T-helper 2 cell (primary cell): ENCODE measurements at regions not wholly inside any gene's neighbourhood (a gene's known extent, or its start where the extent isn't known, plus 50 kb on each side); places are given as distances from the start of the nearest gene placed in this dataset.
A peak's percentile ranks its signal among the peaks of the same experiment; 100 is the strongest.

ENCODE experiments used
- DNase-seq, 5 experiments: peaks; one replicate each; pipeline versions ENCODE4 v3.0.0 to v3.0.0-alpha.2; 2012 to 2022

GRCh38 chr4:13316354-13316753 is 167.8 kb downstream of the RAB28 start:
- no peak for DNase-seq

DNA sequence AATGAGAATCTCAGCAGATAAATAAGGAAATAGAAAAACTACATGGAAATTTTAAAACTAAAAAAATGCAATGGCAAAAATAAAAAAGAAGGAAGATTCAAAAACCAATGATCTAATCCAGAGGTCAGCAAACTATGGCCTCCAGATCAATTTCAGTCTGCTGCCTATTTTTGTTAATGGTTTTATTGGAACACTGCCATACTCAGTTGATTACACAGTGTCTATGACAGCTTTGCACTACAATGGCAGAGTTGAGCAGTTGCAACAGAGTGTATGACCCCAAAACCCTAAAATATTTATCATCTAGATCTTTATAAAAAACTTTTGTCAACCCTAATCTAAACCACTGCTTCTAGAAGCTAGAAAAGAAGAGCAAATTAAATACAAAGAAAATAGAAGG is 170.3 kb downstream of the RAB28 start:
- no peak for DNase-seq

- no peak for DNase-seq
Observed at GRCh38 chr4:13312264-13312663, 171.9 kb downstream of the RAB28 start.

DNA sequence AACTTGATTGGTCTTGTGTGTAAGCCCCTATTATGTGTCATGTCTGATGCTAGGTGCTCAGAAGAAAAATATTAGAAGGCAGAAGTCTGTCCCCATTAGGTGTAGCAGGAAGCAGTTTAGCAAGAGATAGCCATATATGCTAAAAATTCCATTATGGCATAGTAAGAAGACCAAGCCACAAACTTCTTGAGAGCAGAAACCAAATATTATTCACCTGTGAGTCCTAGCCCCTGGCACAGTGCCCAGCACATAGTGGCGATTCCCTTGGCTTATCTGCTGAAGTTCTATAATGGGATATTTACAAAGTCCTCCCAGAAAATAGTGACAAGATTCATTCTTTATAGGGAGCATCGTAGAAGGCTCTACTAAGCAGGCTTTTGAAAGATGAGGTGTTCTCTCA is 174.4 kb downstream of the RAB28 start:
- DNase-seq: no peak

DNA sequence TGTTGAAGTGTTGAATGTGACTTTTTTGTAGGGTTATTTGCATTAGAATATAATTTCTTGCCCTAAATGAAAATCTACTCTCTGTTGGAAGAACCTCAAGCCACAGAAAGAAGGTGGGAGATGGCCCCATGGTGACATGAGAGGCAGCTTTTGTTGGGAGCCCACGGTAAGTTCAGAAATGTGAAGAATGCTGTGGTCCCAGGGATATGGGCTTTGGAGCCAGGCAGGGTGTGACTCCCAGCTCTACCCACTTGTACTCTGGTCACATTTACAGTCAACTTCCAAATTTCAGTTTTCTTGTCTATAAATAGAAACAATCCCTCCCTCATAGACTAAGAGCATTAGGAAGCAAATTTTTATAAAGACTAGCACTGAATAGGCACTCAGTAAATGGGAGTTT is 177.8 kb downstream of the RAB28 start:
- no peak for DNase-seq

DNA sequence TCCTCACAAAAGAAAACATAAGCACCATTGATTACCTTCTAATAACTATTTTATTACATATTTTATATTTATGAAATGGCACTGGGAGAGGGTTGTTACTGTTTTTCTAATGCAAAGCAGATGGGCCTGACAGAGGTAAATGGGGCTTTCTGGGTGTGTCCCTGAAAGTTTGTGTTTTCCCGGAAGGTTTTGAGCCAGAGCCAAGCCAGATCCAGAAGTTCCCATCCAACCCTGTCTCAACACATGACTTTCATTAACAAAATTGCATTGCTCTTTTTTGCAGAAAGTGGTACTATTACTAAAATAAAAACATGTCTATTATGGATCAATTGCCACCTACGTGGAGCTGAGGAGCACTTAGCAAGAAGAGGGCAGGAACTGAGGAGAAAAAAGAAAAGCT is 181.3 kb downstream of the RAB28 start:
- DNase-seq: no peak

DNA sequence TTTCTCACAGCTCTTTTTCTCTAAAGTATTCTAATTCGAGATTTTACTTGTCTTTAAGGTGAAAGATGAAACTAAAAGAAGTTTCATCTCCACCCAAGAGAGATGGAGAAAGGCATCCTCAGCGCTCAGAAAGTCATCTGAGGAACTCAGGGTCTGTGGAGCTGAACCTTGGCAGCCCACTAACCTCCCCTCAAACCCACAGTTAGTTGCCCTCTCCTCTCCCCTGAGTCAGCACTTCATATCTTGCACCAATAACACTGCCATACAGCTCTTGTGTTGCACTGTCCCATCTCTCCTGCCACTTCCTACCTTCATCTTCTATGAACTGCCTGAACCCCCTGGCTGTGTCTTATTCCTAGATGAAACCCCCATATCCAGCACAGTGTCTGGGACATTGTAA is 184.8 kb downstream of the RAB28 start:
- DNase-seq: no peak

DNA sequence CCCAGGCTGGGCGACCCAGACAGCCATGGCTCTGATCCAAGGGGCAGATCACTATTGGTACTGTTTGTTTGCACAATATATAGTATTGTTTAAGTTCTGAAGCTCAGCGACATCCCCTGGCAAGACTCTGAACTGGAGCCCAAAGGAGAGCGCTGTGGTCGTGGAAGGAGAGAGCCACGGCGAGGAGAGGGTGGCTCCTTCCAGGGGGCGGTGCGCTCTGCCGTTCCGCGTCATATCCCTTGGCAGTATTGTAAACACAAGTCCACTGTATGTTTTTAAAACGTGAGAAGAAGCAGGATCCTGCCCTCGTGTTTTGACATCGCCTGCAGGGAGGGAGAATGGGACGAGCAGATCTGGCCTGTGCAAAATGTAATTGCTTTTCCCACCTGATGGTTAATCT is 185.5 kb downstream of the RAB28 start:
- no peak for DNase-seq

- no peak for DNase-seq
Observed at GRCh38 chr4:13296986-13297385, 187.2 kb downstream of the RAB28 start.

DNA sequence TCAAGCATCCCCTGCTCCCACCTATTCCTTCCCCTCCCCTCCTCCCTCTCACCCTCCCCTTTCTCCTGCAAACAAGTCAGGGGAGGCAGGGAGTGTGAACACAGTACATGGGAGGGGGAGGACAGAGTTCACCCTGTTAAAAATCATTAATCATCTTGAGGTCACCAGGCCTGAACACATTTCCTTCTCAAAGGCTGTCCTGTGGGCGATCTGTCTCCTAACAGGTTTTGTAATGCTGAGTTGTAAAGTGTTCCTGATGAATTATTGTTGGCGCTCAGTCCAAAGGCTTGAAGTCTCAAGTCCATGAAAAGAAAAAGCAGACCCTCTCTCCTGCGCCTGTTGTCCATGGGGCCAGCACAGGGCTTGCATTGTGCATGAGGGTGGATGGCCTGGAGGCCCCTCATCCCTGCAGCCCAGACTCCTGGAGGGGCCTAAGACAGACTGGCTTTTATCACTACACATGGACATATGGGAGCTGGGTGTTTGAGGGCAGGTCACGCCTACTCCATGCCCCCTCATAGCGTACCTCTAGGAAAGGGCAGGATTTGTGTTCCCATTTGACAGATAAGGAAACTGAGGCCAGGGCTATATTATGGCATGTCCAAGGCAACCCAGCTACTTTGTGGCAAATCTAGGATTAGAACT is 189.1 kb downstream of the RAB28 start:
- DNase-seq: no peak

DNA sequence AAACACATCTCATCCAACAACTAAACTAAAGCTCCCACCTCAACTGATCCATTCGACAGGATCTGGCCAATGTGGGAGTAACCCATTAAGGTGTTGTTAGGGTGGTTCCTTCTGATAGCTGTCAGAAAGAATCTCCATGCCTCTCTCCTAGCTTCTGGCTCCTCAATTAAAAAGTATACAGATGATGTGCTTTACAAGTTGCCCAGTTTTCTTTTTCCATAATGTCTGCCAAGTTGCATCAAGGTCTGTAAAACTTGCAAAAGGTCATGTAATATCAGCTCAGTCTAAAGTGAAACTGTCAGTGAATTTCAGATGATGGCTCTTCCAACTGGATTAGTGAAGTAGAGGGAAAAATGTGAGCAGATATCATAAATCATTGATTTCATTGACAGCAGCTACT is 191.8 kb downstream of the RAB28 start:
- no peak for DNase-seq

DNA sequence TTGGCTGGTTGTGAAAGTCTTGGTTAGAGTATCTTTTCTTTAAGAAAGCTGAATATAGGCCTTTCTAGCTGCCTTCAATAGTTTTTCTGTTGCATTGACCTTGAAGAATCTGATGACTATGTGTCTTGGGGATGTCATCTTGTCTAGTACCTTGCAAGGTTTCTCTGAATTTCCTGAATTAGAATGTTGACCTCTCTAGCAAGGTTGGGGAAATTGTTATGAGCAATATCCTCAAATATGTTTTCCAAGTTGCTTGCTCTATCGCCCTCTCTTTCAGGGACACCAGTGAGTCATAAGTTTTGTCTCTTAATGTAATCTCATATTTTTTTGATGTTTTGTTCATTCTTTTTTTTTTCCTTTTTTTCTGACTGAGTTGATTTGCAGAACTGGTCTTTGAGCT is 194.7 kb downstream of the RAB28 start:
- no peak for DNase-seq

DNA sequence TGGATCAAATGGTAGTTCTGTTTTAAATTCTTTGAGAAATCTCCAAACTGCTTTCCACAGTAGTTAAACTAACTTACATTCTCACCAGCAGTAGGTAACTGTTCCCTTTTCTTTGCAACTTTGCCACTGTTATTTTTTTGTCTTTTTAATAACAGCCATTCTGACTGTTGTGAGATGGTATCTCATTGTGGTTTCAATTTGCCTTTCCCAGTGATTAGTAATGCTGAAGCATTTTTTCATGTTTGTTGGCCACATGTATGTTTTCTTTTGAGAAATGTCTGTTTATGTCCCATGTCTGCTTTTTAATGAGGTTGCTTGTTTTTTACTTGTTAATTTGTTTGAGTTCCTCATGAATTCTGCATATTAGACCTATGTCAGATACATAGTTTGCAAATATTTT is 198.8 kb downstream of the RAB28 start:
- peak in 1 of 5 experiments; percentile 35 for DNase-seq

DNA sequence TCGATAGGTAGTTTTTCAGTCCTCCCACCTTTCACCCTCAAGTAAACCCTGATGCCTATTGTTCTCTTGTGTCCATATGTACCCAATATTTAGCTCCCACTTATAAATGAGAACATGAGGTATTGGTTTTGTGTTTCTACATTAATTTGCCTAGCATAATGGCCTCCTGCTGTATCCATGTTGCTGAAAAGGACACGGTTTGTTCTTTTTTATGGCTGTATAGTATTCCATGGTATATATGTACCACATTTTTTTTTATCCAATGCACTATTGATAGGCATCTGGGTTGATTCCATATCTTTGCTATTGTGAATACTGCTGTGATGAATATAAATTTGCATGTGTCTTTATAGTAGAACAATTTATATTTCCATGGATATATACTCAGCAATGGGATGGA is 199.2 kb downstream of the RAB28 start:
- no peak for DNase-seq

DNA sequence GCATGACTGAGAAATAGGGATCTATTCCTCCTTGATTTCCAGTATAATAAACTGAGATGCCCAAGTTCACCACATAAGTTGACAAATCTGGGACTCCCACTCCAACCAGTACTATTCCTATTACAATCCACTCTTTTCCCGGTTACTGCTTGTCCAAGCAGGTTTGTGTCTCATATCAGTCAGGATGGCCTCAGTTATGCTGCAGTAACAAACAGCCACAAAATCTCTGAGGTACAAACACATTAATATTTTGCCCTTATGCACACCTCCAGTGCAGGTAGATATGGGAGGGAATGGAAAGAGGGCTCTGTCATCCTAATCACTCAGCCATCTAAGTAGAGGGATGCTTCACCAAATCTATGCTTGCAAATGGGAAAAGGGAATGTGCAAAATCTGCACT is 207.8 kb downstream of the RAB28 start:
- no peak for DNase-seq

- no peak for DNase-seq
Observed at GRCh38 chr4:13268703-13269102, 215.4 kb downstream of the RAB28 start.

- no peak for DNase-seq
Observed at GRCh38 chr4:13268165-13268564, 216.0 kb downstream of the RAB28 start.

DNA sequence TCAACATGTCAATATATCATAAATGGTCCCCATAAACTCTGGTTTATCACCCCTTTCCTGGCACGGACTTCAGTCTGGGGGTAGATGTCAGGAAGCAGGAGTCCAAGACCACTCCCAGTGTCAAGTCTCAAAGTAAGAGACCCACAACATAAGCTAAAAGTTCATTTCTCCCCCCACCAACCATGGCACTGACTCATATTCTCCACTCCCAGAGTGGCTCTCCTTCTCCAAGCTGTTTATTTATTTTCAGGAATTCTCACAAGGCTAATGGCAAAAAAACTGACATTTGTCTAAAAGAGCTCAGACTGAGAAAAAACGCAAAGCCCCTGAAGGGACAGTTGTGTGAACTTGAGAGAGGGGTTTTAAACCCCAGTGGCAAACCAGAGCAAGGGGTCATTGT is 217.0 kb downstream of the RAB28 start:
- no peak for DNase-seq

DNA sequence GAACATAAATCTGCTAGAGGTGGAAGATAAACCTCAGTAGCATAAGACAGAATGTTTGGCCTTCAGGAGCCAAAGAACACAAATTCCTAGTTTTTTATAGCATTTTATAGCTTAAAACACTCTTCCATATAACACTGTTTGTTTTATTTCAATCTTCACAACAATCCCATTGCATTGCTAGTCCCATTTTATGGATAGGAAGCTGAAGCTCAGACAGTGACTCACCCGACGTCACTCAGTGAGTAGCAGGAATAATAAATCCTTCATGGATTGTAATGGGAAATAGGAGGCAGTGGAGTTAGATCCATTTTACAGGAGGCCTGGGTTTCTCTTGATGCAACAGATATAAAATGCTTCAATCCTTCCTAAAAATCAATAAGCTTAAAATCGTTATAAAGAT is 217.5 kb downstream of the RAB28 start:
- no peak for DNase-seq

GRCh38 chr4:13263967-13264525 is 220.1 kb downstream of the RAB28 start:
- no peak for DNase-seq

GRCh38 chr4:13262816-13263215 is 221.3 kb downstream of the RAB28 start:
- DNase-seq: no peak

DNA sequence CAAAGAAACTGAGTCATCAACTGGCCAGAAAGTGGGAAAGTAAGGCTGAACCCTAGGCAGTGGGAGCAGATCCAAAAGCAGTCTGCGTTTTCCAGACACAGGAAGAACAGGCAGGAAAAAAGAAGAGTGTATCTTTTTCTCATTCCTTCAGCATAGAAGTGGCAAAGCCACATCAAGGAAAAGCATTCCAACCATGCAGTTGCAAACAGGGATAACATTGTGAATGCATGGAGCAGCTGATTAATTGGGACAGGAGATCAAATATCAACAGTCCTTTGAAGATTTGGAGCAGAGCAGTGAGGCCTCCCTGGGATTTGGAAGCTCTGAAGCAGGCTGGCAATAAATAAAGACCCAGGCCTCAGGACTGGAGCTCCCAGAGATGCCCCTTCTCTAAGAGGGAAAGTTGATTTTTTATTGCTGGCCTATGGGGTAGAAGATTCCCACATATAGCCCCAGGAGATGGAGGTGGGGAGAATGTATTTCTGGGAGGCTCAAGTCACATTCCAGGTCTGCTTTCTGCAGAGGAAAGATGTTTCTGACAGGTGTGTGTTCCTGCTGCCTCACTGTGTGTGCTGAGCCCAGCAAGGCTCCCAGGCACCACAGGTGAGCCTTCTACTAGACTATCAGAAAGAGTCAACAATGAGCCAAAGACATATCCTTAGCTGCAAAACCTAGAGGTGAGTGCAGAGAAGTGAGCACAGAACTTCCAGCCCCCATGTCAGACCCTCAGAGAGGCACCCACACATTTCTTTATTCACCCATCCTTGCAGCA is 222.5 kb downstream of the RAB28 start:
- no peak for DNase-seq

DNA sequence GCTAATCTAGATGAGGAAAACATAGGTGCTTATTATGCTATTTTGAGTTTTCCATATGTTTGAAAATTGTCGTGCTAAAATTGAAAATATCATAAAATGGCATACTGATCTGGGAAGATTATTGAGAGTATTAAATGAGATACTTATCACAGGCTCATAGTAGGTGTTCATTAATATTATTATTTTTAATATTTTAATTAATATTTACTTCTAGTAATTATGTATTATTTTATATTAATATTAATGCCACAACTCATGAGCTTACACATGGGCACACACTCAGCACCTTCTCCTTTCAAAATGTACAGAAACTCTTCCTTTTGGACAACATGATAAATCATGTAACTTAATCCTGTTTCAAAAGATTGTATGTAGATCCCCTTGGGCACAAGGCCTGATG is 223.6 kb downstream of the RAB28 start:
- DNase-seq: no peak

- no peak for DNase-seq
Observed at GRCh38 chr4:13250263-13250662, 233.9 kb downstream of the RAB28 start.
